HG02885 (cell line): ENCODE measurements at regions not wholly inside any gene's neighbourhood (a gene's known extent, or its start where the extent isn't known, plus 50 kb on each side); places are given as distances from the start of the nearest gene placed in this dataset.

Source experiments
- ATAC-seq: cut with Tn5 transposase; IDR thresholded peaks from one replicate; pipeline ENCODE4 v1.9.1; 2021; ENCODE audit warnings: mild to moderate bottlenecking; ENCODE audit not compliant: unreplicated experiment, poor library complexity

- no peak for ATAC-seq
These were observed 414.0 kb upstream of the MKI67 start for GRCh38 chr10:128540128-128540762.

- no peak for ATAC-seq
These were observed 414.8 kb upstream of the MKI67 start for GRCh38 chr10:128540781-128541761.

- ATAC-seq: no peak
These were observed 415.8 kb upstream of the MKI67 start for GRCh38 chr10:128541926-128542475.

- no peak for ATAC-seq
These were observed 416.4 kb upstream of the MKI67 start for GRCh38 chr10:128542659-128543058.

- no peak for ATAC-seq
These were observed 416.9 kb upstream of the MKI67 start for GRCh38 chr10:128543151-128543550.

GRCh38 chr10:128545216-128545615 is 419.0 kb upstream of the MKI67 start:
- no peak for ATAC-seq

- ATAC-seq: no peak
These were observed 420.5 kb upstream of the MKI67 start for GRCh38 chr10:128546651-128547165.

GRCh38 chr10:128549101-128549608 is 422.9 kb upstream of the MKI67 start:
- no peak for ATAC-seq

GRCh38 chr10:128550045-128550444 is 423.8 kb upstream of the MKI67 start:
- ATAC-seq: no peak

- no peak for ATAC-seq
These were observed 425.3 kb upstream of the MKI67 start for GRCh38 chr10:128551475-128551874.

GRCh38 chr10:128553755-128554154 is 427.5 kb upstream of the MKI67 start:
- ATAC-seq: no peak

GRCh38 chr10:128556182-128557110 is 430.2 kb upstream of the MKI67 start:
- no peak for ATAC-seq

GRCh38 chr10:128557149-128557710 is 431.0 kb upstream of the MKI67 start:
- ATAC-seq: no peak

- ATAC-seq: no peak
These were observed 434.2 kb upstream of the MKI67 start for GRCh38 chr10:128560406-128560805.

GRCh38 chr10:128560993-128561392 is 434.8 kb upstream of the MKI67 start:
- ATAC-seq: no peak

- no peak for ATAC-seq
These were observed 437.2 kb upstream of the MKI67 start for GRCh38 chr10:128563387-128563786.

- ATAC-seq: no peak
These were observed 437.7 kb upstream of the MKI67 start for GRCh38 chr10:128563904-128564303.

GRCh38 chr10:128566361-128566968 is 440.2 kb upstream of the MKI67 start:
- no peak for ATAC-seq

- ATAC-seq: no peak
These were observed 441.3 kb upstream of the MKI67 start for GRCh38 chr10:128567551-128567950.
